Globus pallidus (tissue), 1 donor: ENCODE measurements at regions not wholly inside any gene's neighbourhood (a gene's known extent, or its start where the extent isn't known, plus 50 kb on each side); places are given as distances from the start of the nearest gene placed in this dataset.
"Not testable (repeated sequence)": the region's sequence is repeated elsewhere in the genome, so short reads cannot be mapped to it uniquely, and the experiment has no call there.

Experiments used
- DNase-seq: peaks from one replicate; pipeline ENCODE4 v3.0.0-alpha.2; 2015; ENCODE audit warnings: low spot score

- no peak for DNase-seq
Measured at GRCh38 chr2:144125751-144126150, 394.2 kb downstream of the ZEB2 start.

DNA sequence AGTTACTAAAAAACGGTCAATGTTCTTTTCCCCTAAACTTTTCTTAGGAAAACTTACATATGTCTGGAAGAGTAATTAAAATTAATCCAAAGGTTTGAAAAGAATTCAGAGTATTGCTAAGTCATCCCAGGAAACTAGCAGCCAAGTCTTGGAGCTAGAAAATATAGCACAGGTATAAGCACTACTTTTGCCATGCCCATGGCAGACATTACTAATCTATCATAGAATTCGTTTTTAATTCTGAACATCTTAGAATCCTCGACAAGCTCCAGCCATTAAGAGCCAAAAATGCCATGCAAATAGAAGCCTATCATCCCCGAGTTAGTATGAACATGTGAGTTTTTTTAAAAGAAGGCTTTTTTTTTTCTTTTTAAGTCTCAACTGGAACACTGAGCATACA, 395.0 kb downstream of the ZEB2 start:
- DNase-seq = no peak

DNA sequence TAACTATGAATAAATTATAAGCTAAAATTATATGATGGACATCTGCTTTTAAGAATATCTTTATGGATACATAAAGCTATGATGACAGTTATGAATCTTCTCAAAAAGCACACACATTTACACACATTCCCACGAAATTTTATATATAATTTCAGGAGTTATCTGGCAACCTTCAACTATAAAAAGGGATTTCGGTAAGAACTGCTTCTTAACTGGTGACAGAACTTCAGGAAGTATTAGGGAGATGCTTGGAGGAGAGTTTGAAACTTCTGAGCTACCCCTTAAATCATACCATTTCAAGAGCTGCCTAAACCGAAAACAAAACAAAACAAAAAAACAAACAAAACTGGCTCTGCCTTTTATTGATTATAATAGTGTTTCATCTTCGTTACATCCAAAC, 399.4 kb downstream of the ZEB2 start:
- no peak for DNase-seq

- no peak for DNase-seq
Measured at GRCh38 chr2:144117086-144117485, 402.8 kb downstream of the ZEB2 start.

DNA sequence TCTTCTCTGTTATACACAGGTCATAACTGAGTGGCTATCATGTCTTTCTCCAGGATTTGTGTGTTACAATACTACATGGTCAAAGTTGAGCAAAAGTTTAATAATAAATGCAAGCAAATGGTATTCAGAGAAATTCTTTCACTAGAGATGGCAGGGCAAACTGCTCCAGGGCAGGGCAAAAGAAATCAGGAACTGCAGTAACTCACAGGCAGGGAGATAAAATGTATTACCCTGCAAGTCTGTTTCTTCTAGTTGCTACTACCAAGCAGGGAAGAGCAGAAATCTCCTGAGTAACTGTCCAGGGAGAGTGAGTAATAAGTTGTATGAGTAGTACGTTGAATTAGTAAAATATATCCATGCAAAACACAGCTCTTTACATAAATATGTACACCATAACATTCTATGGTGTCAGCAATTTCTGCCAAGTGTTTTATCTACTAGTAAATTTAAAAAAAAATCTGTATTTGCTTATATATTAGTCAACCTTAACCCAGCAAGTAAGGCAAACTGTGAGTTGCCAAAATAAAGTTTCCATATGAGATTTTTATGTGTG, 404.1 kb downstream of the ZEB2 start:
- no peak for DNase-seq

DNA sequence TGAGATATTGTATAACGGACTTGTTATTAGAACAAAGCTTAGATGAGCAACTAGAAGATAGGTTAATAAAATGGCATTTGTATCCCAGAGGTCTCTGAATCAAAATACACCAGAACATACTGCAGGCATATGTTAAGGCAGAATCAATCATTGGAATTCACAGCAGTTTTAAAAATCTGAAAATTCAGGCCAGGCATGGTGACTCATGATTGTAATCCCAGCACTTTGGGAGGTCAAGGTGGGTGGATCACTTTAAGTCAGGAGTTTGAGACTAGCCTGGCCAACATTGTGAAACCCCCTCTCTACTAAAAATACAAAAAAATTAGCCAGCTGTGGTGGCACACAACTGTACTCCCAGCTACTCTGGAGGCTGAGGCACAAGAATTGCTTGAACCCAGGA, 405.2 kb downstream of the ZEB2 start:
- no peak for DNase-seq

DNA sequence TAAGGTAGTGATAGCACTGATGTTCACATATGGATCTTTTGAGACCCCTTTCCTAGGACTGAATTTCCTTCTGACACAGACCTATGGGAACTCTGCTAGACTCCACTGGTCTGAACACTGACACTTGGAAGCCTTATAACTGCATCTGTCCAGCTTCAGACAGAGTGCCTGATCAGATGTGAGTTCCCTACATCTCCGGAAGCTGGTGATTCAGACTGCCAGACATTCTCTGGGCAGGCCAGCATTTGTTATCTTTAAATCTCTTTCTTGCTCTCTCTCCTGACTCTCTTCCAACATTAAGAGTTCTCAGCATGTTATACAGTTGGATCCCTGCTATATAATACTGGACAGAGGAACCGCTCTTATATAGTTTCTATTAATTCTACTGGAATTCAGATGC, 408.5 kb downstream of the ZEB2 start:
- no peak for DNase-seq

DNA sequence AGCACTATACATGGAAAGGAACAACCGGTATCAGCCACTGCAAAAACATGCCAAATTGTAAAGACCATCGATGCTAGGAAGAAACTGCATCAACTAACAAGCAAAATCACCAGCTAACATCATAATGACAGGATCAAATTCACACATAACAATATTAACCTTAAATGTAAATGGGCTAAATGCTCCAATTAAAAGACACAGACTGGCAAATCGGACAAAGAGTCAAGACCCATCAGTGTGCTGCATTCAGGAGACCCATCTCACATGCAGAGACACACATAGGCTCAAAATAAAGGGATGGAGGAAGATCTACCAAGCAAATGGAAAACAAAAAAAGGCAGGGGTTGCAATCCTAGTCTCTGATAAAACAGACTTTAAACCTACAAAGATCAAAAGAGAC, 413.8 kb downstream of the ZEB2 start:
- not testable (repeated sequence) for DNase-seq

GRCh38 chr2:144102386-144102785, 417.5 kb downstream of the ZEB2 start:
- no peak for DNase-seq

- DNase-seq = no peak
Measured at GRCh38 chr2:144099780-144100377, 420.0 kb downstream of the ZEB2 start.

DNA sequence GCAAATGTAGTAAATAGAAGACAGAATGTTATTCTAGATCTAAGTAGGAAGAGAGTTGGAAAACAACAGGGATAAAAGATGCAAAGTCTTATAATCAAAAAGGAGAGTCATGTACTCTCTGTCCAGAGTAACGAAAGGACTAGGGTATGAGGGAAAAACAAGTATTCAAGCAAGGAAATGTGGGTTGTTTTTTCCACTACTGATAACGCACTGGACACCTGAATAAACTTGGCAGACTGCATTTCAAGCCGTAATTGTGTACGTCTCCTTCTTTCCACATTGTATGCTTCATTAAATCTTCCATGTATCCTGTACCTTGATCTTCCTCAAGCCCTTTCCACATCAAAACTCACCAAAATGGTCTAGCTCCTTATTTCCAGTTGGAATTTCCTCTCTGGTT, 420.6 kb downstream of the ZEB2 start:
- DNase-seq = no peak

- no peak for DNase-seq
Measured at GRCh38 chr2:144097440-144098225, 422.3 kb downstream of the ZEB2 start.

GRCh38 chr2:144096531-144096930, 423.4 kb downstream of the ZEB2 start:
- no peak for DNase-seq

- no peak for DNase-seq
Measured at GRCh38 chr2:144094408-144095151, 425.3 kb downstream of the ZEB2 start.

DNA sequence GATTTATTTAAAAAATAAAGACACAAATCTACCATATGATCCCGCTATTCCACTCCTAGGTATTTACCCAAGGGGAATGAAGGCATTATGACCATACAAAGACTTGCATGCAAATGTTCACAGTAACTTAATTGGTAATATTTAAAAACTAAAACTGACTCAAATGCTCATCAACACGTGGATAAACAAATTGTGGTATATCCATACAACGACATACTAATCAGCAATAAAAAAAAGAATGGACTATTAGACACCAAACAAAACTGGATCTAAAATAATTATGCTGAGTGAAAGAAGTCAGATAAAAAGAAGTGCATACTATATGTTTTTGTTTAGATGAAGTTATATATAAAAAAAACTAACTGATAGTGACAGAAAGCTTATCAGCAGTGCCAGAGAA, 428.3 kb downstream of the ZEB2 start:
- DNase-seq = no peak

DNA sequence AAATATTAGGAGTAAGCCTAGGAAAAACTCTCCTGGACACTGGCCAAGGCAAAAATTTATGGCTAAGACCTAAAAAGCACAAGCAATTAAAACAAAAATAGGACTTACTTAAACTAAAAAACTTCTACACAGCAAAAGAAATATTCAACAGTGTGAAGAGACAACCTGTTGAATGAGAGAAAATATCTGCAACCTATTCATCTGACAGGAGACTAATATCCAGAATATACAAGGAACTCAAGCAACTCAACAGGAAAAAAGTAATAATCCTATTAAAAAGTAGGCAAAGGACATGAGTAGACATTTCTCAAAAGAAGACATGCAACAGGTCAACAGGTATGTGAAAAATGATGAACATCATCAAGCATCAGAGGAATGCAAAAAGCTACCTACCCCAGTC, 431.1 kb downstream of the ZEB2 start:
- no peak for DNase-seq

DNA sequence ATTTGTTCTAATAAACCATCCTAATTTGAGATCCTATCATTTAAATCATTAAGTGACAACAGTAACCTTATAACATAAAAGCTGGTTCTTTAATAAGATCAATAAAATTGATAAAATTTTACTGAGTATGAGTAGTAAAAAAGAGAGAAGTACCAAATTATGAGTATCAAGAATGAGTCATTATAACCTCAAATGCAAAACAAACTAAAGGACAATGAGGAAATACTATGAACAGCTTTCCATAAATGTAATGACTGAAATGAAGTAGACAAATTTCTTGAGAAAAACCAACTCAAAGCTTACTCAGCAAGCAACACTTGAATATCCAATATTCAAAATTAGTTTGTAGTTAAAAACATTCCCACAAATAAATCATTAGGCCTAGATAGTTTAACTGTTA, 433.0 kb downstream of the ZEB2 start:
- DNase-seq = no peak

GRCh38 chr2:144085016-144085415, 434.9 kb downstream of the ZEB2 start:
- no peak for DNase-seq

- DNase-seq = no peak
Measured at GRCh38 chr2:144084114-144084661, 435.7 kb downstream of the ZEB2 start.

GRCh38 chr2:144083211-144083610, 436.7 kb downstream of the ZEB2 start:
- DNase-seq = no peak

- DNase-seq = no peak
Measured at GRCh38 chr2:144082777-144083176, 437.1 kb downstream of the ZEB2 start.

DNA sequence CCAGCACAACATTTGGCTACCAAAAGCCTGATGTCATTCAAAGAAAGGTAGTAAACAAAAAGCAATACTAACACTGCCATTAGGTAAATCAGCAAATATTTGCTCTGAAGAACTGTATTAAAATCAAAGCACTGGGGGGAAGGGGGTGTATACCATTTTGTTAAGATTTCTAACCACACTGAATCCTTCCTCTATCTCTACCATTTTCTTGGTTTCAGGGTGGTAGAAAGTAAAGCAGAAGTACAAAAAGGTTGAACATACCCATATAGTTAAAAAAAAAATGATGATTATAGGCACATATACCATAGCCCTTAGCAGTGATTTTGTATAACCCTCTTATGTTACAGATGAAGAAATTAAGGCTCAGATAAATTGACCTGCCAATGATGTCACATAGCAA, 437.6 kb downstream of the ZEB2 start:
- DNase-seq = no peak

DNA sequence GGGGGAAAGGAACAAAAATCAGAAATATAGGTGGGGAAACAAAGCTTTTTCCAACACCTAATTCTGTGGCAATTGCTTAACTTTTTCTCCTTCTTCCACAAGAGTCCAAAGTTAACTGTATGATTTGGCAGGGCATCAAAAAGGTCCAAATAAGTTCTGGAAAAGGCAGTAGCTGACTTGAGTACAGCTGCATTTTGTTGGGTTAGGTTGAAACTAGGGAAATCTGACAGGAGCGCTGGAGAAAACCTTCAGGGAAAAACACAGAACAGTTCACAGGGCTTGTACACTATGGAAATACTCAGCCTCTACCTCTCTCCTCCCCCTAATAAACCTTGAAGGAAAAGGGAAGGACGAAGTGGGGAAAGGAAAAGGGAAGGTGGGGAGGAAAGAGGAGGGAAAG, 438.6 kb downstream of the ZEB2 start:
- no peak for DNase-seq
